ENCODE measurements at regions not wholly inside any gene's neighbourhood (a gene's known extent, or its start where the extent isn't known, plus 50 kb on each side); places are given as distances from the start of the nearest gene placed in this dataset.

GRCh38 chr6:140594806-140595128 is 1220.3 kb upstream of the CITED2 start:
- no peaks in the 10 kb centered on the region for H4K20me1 ChIP-seq (ENCODE audit: insufficient read depth)
- no peaks in the 10 kb centered on the region for H3K9me2 ChIP-seq (ENCODE audit: insufficient read depth)
- in situ Hi-C loops (cut with MboI) = no loop called here
- H2AFZ ChIP-seq = no peak overlapping the region
- H3K9ac ChIP-seq = no peak overlapping the region
- no peaks in the 10 kb centered on the region for H3K79me2 ChIP-seq (ENCODE audit: insufficient read depth)
- H3K4me3 ChIP-seq = no peak overlapping the region
- DNase-seq = no peak
- no peaks in the 10 kb centered on the region for H3K36me3 ChIP-seq (ENCODE audit: low read depth)
- WGBS, 2 experiments (ENCODE audit: low coverage in 1 of 2, low lambda C conversion rate in 2 of 2, missing lambda C conversion rate in 2 of 2) = 95 to 100% methylated on average over 1 of the region's 1 CpG
- H3K27me3 ChIP-seq (replicated peaks; ENCODE audit: insufficient read depth) = no peaks in the 10 kb centered on the region
- H3F3A ChIP-seq (ENCODE audit: insufficient read depth) = peaks cover 12% of the 10 kb centered on the region; the same call in 1 of the 2 replicates
- H3K27ac ChIP-seq = no peak overlapping the region
- no peak overlapping the region for H3K4me2 ChIP-seq (ENCODE audit: unreplicated experiment)
- H3K4me1 ChIP-seq (ENCODE audit: insufficient read depth) = peaks cover 11% of the 10 kb centered on the region
- no peaks in the 10 kb centered on the region for H3K9me3 ChIP-seq (ENCODE audit: low read depth)
- TF ChIP-seq EZH2 (IDR thresholded peaks at IDR 0.05; ENCODE audit: insufficient read depth, poor library complexity, severe bottlenecking) = no peak
- TF ChIP-seq EZH2phosphoT487 (IDR thresholded peaks at IDR 0.05; ENCODE audit: insufficient read depth, low read depth) = no peak

DNA sequence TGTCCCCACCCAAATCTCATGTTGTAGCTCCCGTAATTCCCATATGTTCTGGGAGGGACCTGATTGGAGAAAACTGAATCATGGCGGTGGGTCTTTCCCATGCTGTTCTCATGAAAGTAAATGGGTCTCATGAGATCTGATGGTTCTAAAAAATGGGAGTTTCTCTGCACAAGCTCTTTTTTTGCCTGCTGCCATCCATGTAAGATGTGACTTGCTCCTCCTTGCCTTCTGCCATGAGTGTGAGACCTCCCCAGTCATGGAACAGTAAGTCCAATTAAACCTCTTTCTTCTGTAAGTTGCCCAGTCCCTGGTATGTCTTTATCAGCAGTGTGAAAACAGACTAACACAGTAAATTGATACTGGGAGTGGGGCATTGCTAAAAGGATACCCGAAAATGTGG is 1218.4 kb upstream of the CITED2 start:
- Histone ChIP-seq H3K4me1 (ENCODE audit: insufficient read depth) (peaks cover 11% of the 10 kb centered on the region), H3K27ac (no peak overlapping the region), H3K27me3 (replicated peaks; ENCODE audit: insufficient read depth) (no peaks in the 10 kb centered on the region), H3K4me2 (ENCODE audit: unreplicated experiment) (no peak overlapping the region), H3K9me3 (ENCODE audit: low read depth) (no peaks in the 10 kb centered on the region), H3K9ac (no peak overlapping the region), H3F3A (ENCODE audit: insufficient read depth) (peaks cover 13% of the 10 kb centered on the region; the same call in 1 of the 2 replicates), H3K79me2 (ENCODE audit: insufficient read depth) (no peaks in the 10 kb centered on the region), H2AFZ (no peak overlapping the region), H3K4me3 (no peak overlapping the region), H3K9me2 (ENCODE audit: insufficient read depth) (no peaks in the 10 kb centered on the region), H4K20me1 (ENCODE audit: insufficient read depth) (no peaks in the 10 kb centered on the region), H3K36me3 (ENCODE audit: low read depth) (no peaks in the 10 kb centered on the region)
- in situ Hi-C loops (cut with MboI) = no loop called here
- TF ChIP-seq EZH2phosphoT487 (IDR thresholded peaks at IDR 0.05; ENCODE audit: insufficient read depth, low read depth) (no peak), EZH2 (IDR thresholded peaks at IDR 0.05; ENCODE audit: insufficient read depth, poor library complexity, severe bottlenecking) (no peak)
- 98% methylated on average over 3 of the region's 3 CpGs for WGBS, 2 experiments (ENCODE audit: low coverage in 1 of 2, low lambda C conversion rate in 2 of 2, missing lambda C conversion rate in 2 of 2)
- no peak for DNase-seq

DNA sequence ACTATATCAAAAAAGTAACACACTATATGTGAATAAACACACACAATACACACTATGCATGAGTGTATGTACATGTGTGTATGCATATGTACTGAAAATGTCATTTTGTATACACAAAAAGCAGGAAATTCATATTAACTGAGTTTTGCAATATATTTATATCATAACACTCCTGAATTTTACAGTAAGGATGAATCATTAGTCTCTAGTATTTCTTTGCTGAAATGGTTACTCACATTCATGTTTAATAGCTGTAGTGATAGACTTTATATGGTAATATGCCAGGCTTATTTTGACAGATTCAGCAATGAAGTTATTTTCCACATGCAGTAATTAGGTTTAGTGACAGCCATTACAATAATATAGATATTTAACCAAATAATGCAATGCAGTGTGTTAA is 1216.2 kb upstream of the CITED2 start:
- no peak overlapping the region for H3K4me3 ChIP-seq
- DNase-seq = peak; percentile 45
- no peaks in the 10 kb centered on the region for H4K20me1 ChIP-seq (ENCODE audit: insufficient read depth)
- no peak overlapping the region for H3K9ac ChIP-seq
- in situ Hi-C loops (cut with MboI) = no loop called here
- no peaks in the 10 kb centered on the region for H3K9me2 ChIP-seq (ENCODE audit: insufficient read depth)
- peaks cover 13% of the 10 kb centered on the region; the same call in 1 of the 2 replicates for H3F3A ChIP-seq (ENCODE audit: insufficient read depth)
- peaks cover 11% of the 10 kb centered on the region for H3K4me1 ChIP-seq (ENCODE audit: insufficient read depth)
- no peaks in the 10 kb centered on the region for H3K36me3 ChIP-seq (ENCODE audit: low read depth)
- H3K79me2 ChIP-seq (ENCODE audit: insufficient read depth) = no peaks in the 10 kb centered on the region
- TF ChIP-seq EZH2phosphoT487 (IDR thresholded peaks at IDR 0.05; ENCODE audit: insufficient read depth, low read depth) (no peak), EZH2 (IDR thresholded peaks at IDR 0.05; ENCODE audit: insufficient read depth, poor library complexity, severe bottlenecking) (no peak)
- no peak overlapping the region for H3K4me2 ChIP-seq (ENCODE audit: unreplicated experiment)
- no peaks in the 10 kb centered on the region for H3K9me3 ChIP-seq (ENCODE audit: low read depth)
- peak overlapping the region; percentile 32 for H2AFZ ChIP-seq
- H3K27me3 ChIP-seq (replicated peaks; ENCODE audit: insufficient read depth) = no peaks in the 10 kb centered on the region
- H3K27ac ChIP-seq = no peak overlapping the region

- Histone ChIP-seq H3K27ac (no peak overlapping the region), H3K4me2 (ENCODE audit: unreplicated experiment) (no peak overlapping the region), H3K4me1 (ENCODE audit: insufficient read depth) (peaks cover 11% of the 10 kb centered on the region), H2AFZ (no peak overlapping the region), H3K79me2 (ENCODE audit: insufficient read depth) (no peaks in the 10 kb centered on the region), H3K9me2 (ENCODE audit: insufficient read depth) (no peaks in the 10 kb centered on the region), H3F3A (ENCODE audit: insufficient read depth) (peaks cover 13% of the 10 kb centered on the region; the same call in 1 of the 2 replicates), H4K20me1 (ENCODE audit: insufficient read depth) (no peaks in the 10 kb centered on the region), H3K4me3 (no peak overlapping the region), H3K36me3 (ENCODE audit: low read depth) (no peaks in the 10 kb centered on the region), H3K9ac (no peak overlapping the region), H3K9me3 (ENCODE audit: low read depth) (no peaks in the 10 kb centered on the region), H3K27me3 (replicated peaks; ENCODE audit: insufficient read depth) (no peaks in the 10 kb centered on the region)
- WGBS, 2 experiments (ENCODE audit: low coverage in 1 of 2, low lambda C conversion rate in 2 of 2, missing lambda C conversion rate in 2 of 2) = 79 to 93% methylated on average over 3 of the region's 3 CpGs
- TF ChIP-seq EZH2 (IDR thresholded peaks at IDR 0.05; ENCODE audit: insufficient read depth, poor library complexity, severe bottlenecking) (no peak), EZH2phosphoT487 (IDR thresholded peaks at IDR 0.05; ENCODE audit: insufficient read depth, low read depth) (no peak)
- in situ Hi-C loops (cut with MboI) = no loop called here
- DNase-seq = no peak
Measured at GRCh38 chr6:140586426-140587061, 1212.1 kb upstream of the CITED2 start.

DNA sequence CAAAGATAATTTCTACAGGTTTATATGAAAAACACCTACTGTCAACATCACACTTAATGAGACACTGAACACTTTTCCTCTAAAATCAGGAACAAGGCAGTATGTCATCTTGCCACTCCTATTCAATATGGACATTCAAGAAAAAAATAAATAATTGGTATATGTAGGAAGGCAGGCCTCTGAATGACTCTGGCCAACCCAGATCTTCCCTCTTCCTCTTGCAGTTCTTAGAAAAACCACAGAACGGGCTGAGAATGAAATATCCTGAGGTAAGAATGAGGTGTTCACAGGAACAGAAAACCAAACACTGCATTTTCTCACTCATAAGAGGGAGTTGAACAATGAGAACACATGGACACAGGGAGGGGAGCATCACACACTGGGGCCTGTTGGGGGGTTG is 1207.2 kb upstream of the CITED2 start:
- Histone ChIP-seq H3K79me2 (ENCODE audit: insufficient read depth) (no peaks in the 10 kb centered on the region), H3K9me2 (ENCODE audit: insufficient read depth) (no peaks in the 10 kb centered on the region), H3K9me3 (ENCODE audit: low read depth) (no peaks in the 10 kb centered on the region), H3K4me2 (ENCODE audit: unreplicated experiment) (no peak overlapping the region), H2AFZ (no peak overlapping the region), H3K27me3 (replicated peaks; ENCODE audit: insufficient read depth) (no peaks in the 10 kb centered on the region), H3K36me3 (ENCODE audit: low read depth) (no peaks in the 10 kb centered on the region), H3K4me1 (ENCODE audit: insufficient read depth) (no peaks in the 10 kb centered on the region), H3K4me3 (no peak overlapping the region), H4K20me1 (ENCODE audit: insufficient read depth) (no peaks in the 10 kb centered on the region), H3F3A (ENCODE audit: insufficient read depth) (no peaks in the 10 kb centered on the region), H3K27ac (no peak overlapping the region), H3K9ac (no peak overlapping the region)
- WGBS, 2 experiments (ENCODE audit: low coverage in 1 of 2, low lambda C conversion rate in 2 of 2, missing lambda C conversion rate in 2 of 2) = 100% methylated on average over 1 of the region's 1 CpG
- TF ChIP-seq EZH2phosphoT487 (IDR thresholded peaks at IDR 0.05; ENCODE audit: insufficient read depth, low read depth) (no peak), EZH2 (IDR thresholded peaks at IDR 0.05; ENCODE audit: insufficient read depth, poor library complexity, severe bottlenecking) (no peak)
- DNase-seq = no peak
- in situ Hi-C loops (cut with MboI) = no loop called here

Data from GM23248 (cell line).